ENCODE measurements at regions not wholly inside any gene's neighbourhood (a gene's known extent, or its start where the extent isn't known, plus 50 kb on each side); places are given as distances from the start of the nearest gene placed in this dataset.

- TF ChIP-seq CTCF (IDR thresholded peaks at IDR 0.05) (no peak), POLR2A (IDR thresholded peaks at IDR 0.05) (no peak), POLR2AphosphoS5 (IDR thresholded peaks at IDR 0.05) (no peak)
Observed at GRCh38 chr10:21015851-21016250, 118.7 kb upstream of the NEBL start.

Data from breast epithelium (tissue), 3 donors.